ENCODE measurements at regions not wholly inside any gene's neighbourhood (a gene's known extent, or its start where the extent isn't known, plus 50 kb on each side); places are given as distances from the start of the nearest gene placed in this dataset.

- no peak for TF ChIP-seq CTCF (IDR thresholded peaks at IDR 0.05; ENCODE audit: low read depth, low read length, missing control alignments)
- no peak overlapping the region for H3K4me3 ChIP-seq (ENCODE audit: low read depth, low read length)
- no peak for DNase-seq (ENCODE audit: low read depth)
Observed at GRCh38 chr2:137800386-137800785, 163.9 kb upstream of the HNMT start.

- no peak overlapping the region for H3K4me3 ChIP-seq (ENCODE audit: low read depth, low read length)
Observed at GRCh38 chr2:137801228-137801627, 163.0 kb upstream of the HNMT start.

DNA sequence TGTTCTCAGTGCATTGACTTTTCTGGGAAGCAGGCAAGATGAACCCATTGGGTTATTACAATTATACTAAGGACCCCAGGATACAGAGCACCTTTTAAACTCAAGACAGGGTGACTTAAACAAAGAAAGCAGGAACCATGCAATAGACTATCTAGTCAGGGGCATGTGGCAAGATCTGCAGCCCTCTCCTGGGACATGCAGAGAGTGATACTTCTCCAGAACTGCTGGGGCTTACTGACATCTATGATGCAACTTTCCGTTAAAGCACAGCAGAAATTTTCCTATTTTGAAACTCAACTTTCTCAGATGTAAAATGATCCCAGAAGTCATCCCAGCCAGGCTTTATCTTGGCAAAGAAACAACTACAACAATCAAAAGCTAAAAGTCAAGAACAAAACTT, 162.2 kb upstream of the HNMT start:
- TF ChIP-seq CTCF (IDR thresholded peaks at IDR 0.05; ENCODE audit: low read depth, low read length, missing control alignments), result no peak
- H3K4me3 ChIP-seq (ENCODE audit: low read depth, low read length), result no peak overlapping the region
- no peak for DNase-seq (ENCODE audit: low read depth)

More at GRCh38 chr2:137801228-137801627, 163.0 kb upstream of the HNMT start:
- no peak for TF ChIP-seq CTCF (IDR thresholded peaks at IDR 0.05; ENCODE audit: low read depth, low read length, missing control alignments)
- DNase-seq (ENCODE audit: low read depth), result no peak

- no peak overlapping the region for H3K4me3 ChIP-seq (ENCODE audit: low read depth, low read length)
- DNase-seq (ENCODE audit: low read depth), result no peak
- TF ChIP-seq CTCF (IDR thresholded peaks at IDR 0.05; ENCODE audit: low read depth, low read length, missing control alignments), result no peak
Observed at GRCh38 chr2:137806068-137806805, 158.0 kb upstream of the HNMT start.

DNA sequence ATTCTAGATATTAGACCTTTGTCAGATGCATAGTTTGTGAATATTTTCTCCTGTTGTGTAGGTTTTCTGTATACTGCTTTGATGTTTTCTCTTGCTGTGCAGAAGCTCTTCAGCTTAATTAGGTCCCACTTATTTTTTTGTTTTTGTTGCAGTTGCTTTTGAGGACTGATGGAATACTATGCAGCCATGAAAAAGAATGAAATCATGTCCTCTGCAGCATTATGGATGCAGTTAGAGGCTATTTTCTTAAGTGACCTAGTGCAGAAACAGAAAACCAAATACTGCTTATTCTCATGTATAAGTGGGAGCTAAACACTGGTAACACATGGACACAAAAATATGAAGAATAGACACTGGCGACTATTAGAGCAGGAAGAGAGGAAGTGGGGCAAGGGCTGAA, 155.0 kb upstream of the HNMT start:
- DNase-seq (ENCODE audit: low read depth), result no peak
- no peak for TF ChIP-seq CTCF (IDR thresholded peaks at IDR 0.05; ENCODE audit: low read depth, low read length, missing control alignments)
- H3K4me3 ChIP-seq (ENCODE audit: low read depth, low read length), result no peak overlapping the region

- H3K4me3 ChIP-seq (ENCODE audit: low read depth, low read length), result no peak overlapping the region
- DNase-seq (ENCODE audit: low read depth), result no peak
- no peak for TF ChIP-seq CTCF (IDR thresholded peaks at IDR 0.05; ENCODE audit: low read depth, low read length, missing control alignments)
Observed at GRCh38 chr2:137809837-137810236, 154.4 kb upstream of the HNMT start.

GRCh38 chr2:137812517-137812916, 151.8 kb upstream of the HNMT start:
- TF ChIP-seq CTCF (IDR thresholded peaks at IDR 0.05; ENCODE audit: low read depth, low read length, missing control alignments), result no peak
- no peak overlapping the region for H3K4me3 ChIP-seq (ENCODE audit: low read depth, low read length)
- no peak for DNase-seq (ENCODE audit: low read depth)
